Activated T-cell treated with anti-CD3 and anti-CD28 coated beads, Interleukin-2, amount 50 U/mL, for 72 hours (primary cell): ENCODE measurements at regions not wholly inside any gene's neighbourhood (a gene's known extent, or its start where the extent isn't known, plus 50 kb on each side); places are given as distances from the start of the nearest gene placed in this dataset.

Source experiments
- ATAC-seq, 2 donors: fragments of 150-1000 bp; cut with Tn5 transposase; replicated peaks in 1 of 2; 2 replicates each; pipeline ENCODE4 v1.10.0; 2021; ENCODE audit warnings: moderate library complexity in 2 of 2, mild to moderate bottlenecking in 1 of 2
- DNase-seq, 2 donors: peaks; one replicate each; pipeline ENCODE4 v3.0.0; 2021 to 2022; ENCODE audit warnings: mixed read lengths in 1 of 2
- H3K27ac Mint-ChIP-seq: one replicate; pipeline ENCODE4 v1.8.0; 2022; ENCODE audit warnings: mild to moderate bottlenecking, moderate library complexity, mixed read lengths
- H3K27me3 Mint-ChIP-seq: one replicate; pipeline ENCODE4 v1.8.0; 2022; ENCODE audit warnings: low read depth, mixed read lengths
- H3K36me3 Mint-ChIP-seq, 2 donors: one replicate each; pipeline ENCODE4 v1.8.0; 2022; ENCODE audit warnings: mixed read lengths in 2 of 2, mild to moderate bottlenecking in 1 of 2; ENCODE audit not compliant: insufficient read depth in 2 of 2
- H3K4me1 Mint-ChIP-seq: one replicate; pipeline ENCODE4 v1.8.0; 2022; ENCODE audit warnings: low read depth, mixed read lengths
- H3K4me3 Mint-ChIP-seq, 2 donors: one replicate each; pipeline ENCODE4 v1.8.0; 2022; ENCODE audit warnings: mild to moderate bottlenecking in 2 of 2, mixed read lengths in 2 of 2, moderate library complexity in 2 of 2
- H3K9me3 Mint-ChIP-seq, 2 donors: one replicate each; pipeline ENCODE4 v1.8.0; 2022; ENCODE audit warnings: mixed read lengths in 2 of 2

- no peak for ATAC-seq
Observed at GRCh38 chr11:69930081-69931059, 111.2 kb upstream of the FGF3 start.

GRCh38 chr11:69931060-69931910 lies 112.1 kb upstream of the FGF3 start:
- no peaks in the 10 kb centered on the region for H3K36me3 Mint-ChIP-seq
- H3K27me3 Mint-ChIP-seq: peaks cover 20% of the 10 kb centered on the region
- ATAC-seq (no peak), DNase-seq (no peak)
- H3K4me1 Mint-ChIP-seq: no peaks in the 10 kb centered on the region
- peaks cover 0 to 1% of the 10 kb centered on the region in 2 donors for H3K9me3 Mint-ChIP-seq
- no peak overlapping the region for H3K4me3 Mint-ChIP-seq
- no peak overlapping the region for H3K27ac Mint-ChIP-seq

More at GRCh38 chr11:69930081-69931059, 111.2 kb upstream of the FGF3 start:
- no peaks in the 10 kb centered on the region for H3K36me3 Mint-ChIP-seq
- H3K4me3 Mint-ChIP-seq: no peak overlapping the region
- H3K9me3 Mint-ChIP-seq: no peaks in the 10 kb centered on the region
- H3K27me3 Mint-ChIP-seq: peaks cover 27% of the 10 kb centered on the region
- H3K27ac Mint-ChIP-seq: no peak overlapping the region
- H3K4me1 Mint-ChIP-seq: peaks cover 5% of the 10 kb centered on the region
- no peak for DNase-seq

GRCh38 chr11:69931994-69932910 lies 113.0 kb upstream of the FGF3 start:
- H3K27ac Mint-ChIP-seq: no peak overlapping the region
- ATAC-seq: no peak
- H3K4me1 Mint-ChIP-seq: no peaks in the 10 kb centered on the region
- peaks cover 0 to 1% of the 10 kb centered on the region in 2 donors for H3K9me3 Mint-ChIP-seq
- H3K4me3 Mint-ChIP-seq: no peak overlapping the region
- DNase-seq: no peak
- no peaks in the 10 kb centered on the region for H3K36me3 Mint-ChIP-seq
- H3K27me3 Mint-ChIP-seq: peaks cover 14% of the 10 kb centered on the region

DNA sequence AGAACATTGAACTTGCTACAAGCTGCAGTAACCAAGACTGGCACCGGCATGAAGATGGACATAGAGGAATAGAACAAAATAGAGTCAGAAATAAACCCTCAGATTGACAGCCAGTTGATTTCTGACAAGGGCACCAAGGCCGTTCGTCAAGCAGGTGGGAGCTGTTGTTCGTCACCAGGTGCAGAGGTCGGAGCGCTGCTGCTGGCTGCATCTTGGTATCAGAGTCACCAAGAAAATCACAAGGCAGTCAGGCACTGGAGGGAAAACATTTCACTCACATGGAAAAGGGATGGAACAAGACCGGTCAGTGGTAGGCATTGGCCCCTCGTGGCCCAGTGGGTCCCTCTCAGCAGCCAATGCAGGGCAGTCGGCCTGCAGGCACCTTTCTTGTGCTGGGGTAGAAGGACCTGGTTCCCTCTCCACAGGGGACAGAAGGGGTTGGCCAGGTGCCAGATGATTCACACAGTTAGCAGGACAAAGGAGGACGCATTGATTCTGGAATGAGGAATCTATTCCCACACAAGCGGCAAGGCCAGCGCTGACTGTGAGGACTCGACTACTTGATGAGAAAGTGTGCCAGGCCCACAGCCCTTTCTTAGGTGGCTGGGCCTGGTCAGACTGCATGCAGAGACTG lies 115.8 kb upstream of the FGF3 start:
- H3K9me3 Mint-ChIP-seq: peaks cover 0 to 1% of the 10 kb centered on the region in 2 donors
- H3K36me3 Mint-ChIP-seq: no peaks in the 10 kb centered on the region
- DNase-seq (no peak), ATAC-seq (no peak)
- no peaks in the 10 kb centered on the region for H3K4me1 Mint-ChIP-seq
- peaks cover 6% of the 10 kb centered on the region for H3K27me3 Mint-ChIP-seq
- H3K27ac Mint-ChIP-seq: no peak overlapping the region
- no peak overlapping the region for H3K4me3 Mint-ChIP-seq

- Mint-ChIP-seq H3K27ac (no peak overlapping the region), H3K27me3 (peaks cover 12% of the 10 kb centered on the region), H3K36me3 (no peaks in the 10 kb centered on the region), H3K4me1 (no peaks in the 10 kb centered on the region), H3K9me3 (peaks cover 0 to 1% of the 10 kb centered on the region in 2 donors), H3K4me3 (no peak overlapping the region)
- no peak for DNase-seq
- no peak for ATAC-seq
Observed at GRCh38 chr11:69935941-69936505, 116.8 kb upstream of the FGF3 start.

- ATAC-seq (no peak), DNase-seq (no peak)
- no peak overlapping the region for H3K27ac Mint-ChIP-seq
- no peak overlapping the region for H3K4me3 Mint-ChIP-seq
- peaks cover 0 to 1% of the 10 kb centered on the region in 2 donors for H3K9me3 Mint-ChIP-seq
- H3K27me3 Mint-ChIP-seq: peaks cover 12% of the 10 kb centered on the region
- H3K4me1 Mint-ChIP-seq: no peaks in the 10 kb centered on the region
- H3K36me3 Mint-ChIP-seq: no peaks in the 10 kb centered on the region
Observed at GRCh38 chr11:69936771-69937170, 117.6 kb upstream of the FGF3 start.

DNA sequence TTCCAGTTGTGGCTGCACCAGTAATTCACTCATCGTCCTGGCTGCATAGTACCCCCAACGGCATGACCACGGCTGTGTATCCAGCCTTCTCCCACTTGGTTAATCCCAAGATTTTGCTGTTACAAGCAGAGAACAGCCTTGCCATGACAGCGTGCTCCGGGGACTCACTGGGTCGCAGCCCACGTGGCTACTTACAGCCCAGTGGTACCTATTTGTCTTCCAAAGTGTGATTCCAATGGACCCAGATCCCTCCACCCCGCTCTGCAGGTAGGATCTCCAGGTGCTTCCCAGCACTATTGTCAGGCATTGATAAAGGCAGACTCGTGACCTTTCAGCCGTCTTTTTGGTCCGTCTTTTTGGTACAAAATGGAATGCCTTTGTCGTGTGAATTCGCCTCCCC lies 119.0 kb upstream of the FGF3 start:
- peaks cover 12% of the 10 kb centered on the region for H3K27me3 Mint-ChIP-seq
- H3K9me3 Mint-ChIP-seq: peaks cover 0 to 1% of the 10 kb centered on the region in 2 donors
- ATAC-seq: no peak
- no peak overlapping the region for H3K27ac Mint-ChIP-seq
- H3K4me1 Mint-ChIP-seq: no peaks in the 10 kb centered on the region
- no peak overlapping the region for H3K4me3 Mint-ChIP-seq
- no peak for DNase-seq
- H3K36me3 Mint-ChIP-seq: no peaks in the 10 kb centered on the region

GRCh38 chr11:69939551-69940245 lies 120.5 kb upstream of the FGF3 start:
- Mint-ChIP-seq H3K36me3 (no peaks in the 10 kb centered on the region), H3K4me1 (no peaks in the 10 kb centered on the region), H3K9me3 (peaks cover 0 to 1% of the 10 kb centered on the region in 2 donors), H3K4me3 (no peak overlapping the region), H3K27me3 (peaks cover 7% of the 10 kb centered on the region), H3K27ac (no peak overlapping the region)
- ATAC-seq: no peak
- DNase-seq: no peak

GRCh38 chr11:69940246-69940610 lies 121.0 kb upstream of the FGF3 start:
- H3K27ac Mint-ChIP-seq: no peak overlapping the region
- no peak overlapping the region for H3K4me3 Mint-ChIP-seq
- no peaks in the 10 kb centered on the region for H3K4me1 Mint-ChIP-seq
- no peaks in the 10 kb centered on the region for H3K36me3 Mint-ChIP-seq
- H3K9me3 Mint-ChIP-seq: peaks cover 0 to 1% of the 10 kb centered on the region in 2 donors
- no peak for DNase-seq
- H3K27me3 Mint-ChIP-seq: peaks cover 7% of the 10 kb centered on the region
- no peak for ATAC-seq

GRCh38 chr11:69941546-69942332 lies 122.5 kb upstream of the FGF3 start:
- Mint-ChIP-seq H3K27ac (no peak overlapping the region), H3K9me3 (no peaks in the 10 kb centered on the region), H3K36me3 (no peaks in the 10 kb centered on the region), H3K27me3 (peaks cover 7% of the 10 kb centered on the region), H3K4me3 (no peak overlapping the region), H3K4me1 (no peaks in the 10 kb centered on the region)
- ATAC-seq (no peak), DNase-seq (no peak)

GRCh38 chr11:69942333-69942820 lies 123.2 kb upstream of the FGF3 start:
- DNase-seq: no peak
- H3K27me3 Mint-ChIP-seq: peaks cover 7% of the 10 kb centered on the region
- H3K27ac Mint-ChIP-seq: no peak overlapping the region
- no peak for ATAC-seq
- no peak overlapping the region for H3K4me3 Mint-ChIP-seq
- H3K4me1 Mint-ChIP-seq: no peaks in the 10 kb centered on the region
- no peaks in the 10 kb centered on the region for H3K9me3 Mint-ChIP-seq
- H3K36me3 Mint-ChIP-seq: no peaks in the 10 kb centered on the region
